ENCODE measurements at regions not wholly inside any gene's neighbourhood (a gene's known extent, or its start where the extent isn't known, plus 50 kb on each side); places are given as distances from the start of the nearest gene placed in this dataset.

GRCh38 chr2:7146151-7146550, 228.9 kb downstream of the RNF144A start:
- Histone ChIP-seq H3K4me1 (ENCODE audit: insufficient read depth, low read length) (no peaks in the 10 kb centered on the region), H4K5ac (ENCODE audit: insufficient read length, low read depth, low read length) (no peak overlapping the region), H3K23me2 (ENCODE audit: insufficient read length, low read depth, low read length, poor library complexity, severe bottlenecking) (no peaks in the 10 kb centered on the region), H3K27me3 (ENCODE audit: insufficient read depth, low read length) (no peaks in the 10 kb centered on the region), H4K91ac (ENCODE audit: insufficient read length, low read depth, low read length) (no peak overlapping the region), H3K4me2 (ENCODE audit: insufficient read depth, insufficient read length, low read length) (no peak overlapping the region), H3K14ac (ENCODE audit: insufficient read depth, low read length) (no peak overlapping the region), H3T11ph (ENCODE audit: low read length) (no peak overlapping the region), H3K27ac (ENCODE audit: insufficient read length, low read depth, low read length) (no peak overlapping the region), H2BK15ac (ENCODE audit: low read depth, low read length) (no peak overlapping the region), H3K23ac (ENCODE audit: insufficient read length, low read depth, low read length) (no peak overlapping the region), H3K9me3 (ENCODE audit: control insufficient read depth, low read depth, low read length) (no peaks in the 10 kb centered on the region), H4K8ac (replicated peaks; ENCODE audit: insufficient read length, low read depth, low read length) (no peak overlapping the region), H2AK5ac (ENCODE audit: insufficient read length, low read length) (no peak overlapping the region), H2BK20ac (ENCODE audit: low read depth, low read length, poor library complexity, severe bottlenecking) (no peak overlapping the region), H3K4ac (ENCODE audit: low read depth, low read length) (no peak overlapping the region), H2BK12ac (ENCODE audit: insufficient read length, low read depth, low read length) (no peak overlapping the region), H2BK120ac (ENCODE audit: low read depth, low read length, poor library complexity, severe bottlenecking) (no peak overlapping the region), H3K79me2 (ENCODE audit: insufficient read depth, low read length) (no peaks in the 10 kb centered on the region), H3K56ac (ENCODE audit: insufficient read length, low read depth, low read length) (no peak overlapping the region), H2AFZ (ENCODE audit: low read length) (no peak overlapping the region), H3K18ac (ENCODE audit: insufficient read length, low read depth, low read length) (no peak overlapping the region), H4K20me1 (ENCODE audit: control insufficient read depth, insufficient read depth, insufficient read length) (no peaks in the 10 kb centered on the region), H2BK5ac (ENCODE audit: insufficient read length, low read length) (no peak overlapping the region), H3K9ac (ENCODE audit: extremely low read depth, insufficient read length, low read length) (no peak overlapping the region), H3K79me1 (ENCODE audit: insufficient read depth, low read depth, low read length, poor library complexity, severe bottlenecking) (no peaks in the 10 kb centered on the region)
- no peak for DNase-seq
- Mint-ChIP-seq H3K27ac (no peak overlapping the region; a peak in 1 of 7 replicates), H3K27me3 (ENCODE audit: low read depth) (no peaks in the 10 kb centered on the region), H3K4me1 (peaks cover 15 to 16% of the 10 kb centered on the region in 2 experiments), H3K36me3 (ENCODE audit: insufficient read depth in 1 of 3, low read depth in 3 of 3) (peaks cover 0 to 10% (median 9%) of the 10 kb centered on the region in 3 experiments; a peak in 6 of 7 replicates), H3K9me3 (peaks cover 8 to 21% of the 10 kb centered on the region in 2 experiments; a peak in 4 of 5 replicates), H3K4me3 (no peak overlapping the region)
- no peak for TF ChIP-seq CTCF (conservative IDR thresholded peaks at IDR 0.05)

Measured in H9 (cell line).